MV-4-11 (cell line): ENCODE measurements at regions not wholly inside any gene's neighbourhood (a gene's known extent, or its start where the extent isn't known, plus 50 kb on each side); places are given as distances from the start of the nearest gene placed in this dataset.

Experiments
- DNase-seq: peaks from one replicate; lab custom pipeline; 2025; lab: John Stamatoyannopoulos, UW

- no peak for DNase-seq
Measured at GRCh38 chr4:52288212-52288855, 237.2 kb downstream of the SPATA18 start.

DNA sequence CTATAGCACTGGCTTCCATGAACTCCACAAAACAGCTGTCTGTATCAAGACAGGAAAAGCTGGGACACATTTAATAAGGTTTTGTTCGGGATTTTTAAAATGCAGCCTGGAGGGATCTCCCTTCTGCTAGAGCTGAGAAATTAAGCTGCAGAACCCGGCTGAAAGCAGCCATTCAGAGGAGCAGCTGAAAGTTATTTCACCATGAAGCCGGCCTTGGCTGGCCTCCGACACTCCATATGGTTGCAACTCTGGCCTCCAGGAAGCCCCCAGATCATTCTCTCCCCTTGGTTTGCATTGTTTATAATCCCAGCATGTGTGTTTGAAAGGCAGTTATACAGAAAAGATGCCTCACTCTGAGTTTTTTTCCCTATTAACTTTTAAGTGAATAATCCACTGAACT lies 239.4 kb downstream of the SPATA18 start:
- no peak for DNase-seq

GRCh38 chr4:52292245-52292644 lies 241.1 kb downstream of the SPATA18 start:
- DNase-seq = no peak

GRCh38 chr4:52296341-52296740 lies 245.2 kb downstream of the SPATA18 start:
- DNase-seq = no peak

- DNase-seq = no peak
Measured at GRCh38 chr4:52298444-52298843, 247.3 kb downstream of the SPATA18 start.

DNA sequence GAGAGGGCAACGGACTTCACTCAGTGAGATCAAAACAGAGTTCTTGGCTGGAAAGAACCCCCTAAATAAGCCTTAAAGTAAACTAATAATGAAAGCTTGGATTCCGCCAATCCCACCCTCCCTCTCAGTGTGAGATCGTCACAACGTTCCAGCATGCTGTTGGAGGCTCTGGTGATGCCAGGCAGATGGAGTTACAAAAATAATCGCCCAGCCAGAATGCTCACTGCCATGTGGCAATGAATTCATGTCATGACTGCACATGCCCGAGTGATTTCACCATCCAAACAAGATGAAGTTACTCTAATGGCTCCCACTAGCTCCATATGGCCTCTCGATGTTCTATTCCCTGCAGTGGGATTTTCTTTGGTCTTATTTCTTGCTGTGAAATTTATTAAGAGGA lies 248.0 kb downstream of the SPATA18 start:
- no peak for DNase-seq

DNA sequence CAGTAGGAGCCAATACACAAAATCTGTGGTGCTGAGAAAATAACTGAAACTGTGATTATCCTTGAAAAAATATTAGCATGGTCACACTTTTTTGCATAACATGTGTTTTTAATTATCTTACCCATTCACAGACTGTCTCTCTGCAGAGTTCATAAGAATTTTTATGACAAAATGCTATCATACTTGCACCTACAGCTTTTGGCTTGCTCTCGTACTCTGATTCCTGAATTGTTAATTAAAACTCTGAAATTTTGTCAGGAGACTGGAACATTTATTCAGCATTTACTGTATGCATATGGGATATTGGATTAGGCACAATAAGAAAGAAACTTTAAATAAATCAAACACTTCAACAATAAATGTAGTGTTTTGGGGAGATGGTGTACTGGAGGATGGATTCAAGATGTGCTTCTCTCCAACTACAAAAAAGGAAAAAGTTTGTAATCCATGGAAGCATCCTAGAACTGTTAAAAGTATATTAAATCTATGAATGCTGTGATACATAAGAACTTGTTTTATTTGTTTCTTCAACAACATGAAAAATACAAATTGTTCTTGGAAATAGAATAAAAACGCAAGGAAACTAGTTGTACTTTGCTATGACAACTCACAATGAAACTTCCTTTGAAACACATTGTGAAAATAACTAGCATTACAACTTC lies 260.5 kb downstream of the SPATA18 start:
- DNase-seq = no peak

- DNase-seq = no peak
Measured at GRCh38 chr4:52312722-52313121, 261.6 kb downstream of the SPATA18 start.

DNA sequence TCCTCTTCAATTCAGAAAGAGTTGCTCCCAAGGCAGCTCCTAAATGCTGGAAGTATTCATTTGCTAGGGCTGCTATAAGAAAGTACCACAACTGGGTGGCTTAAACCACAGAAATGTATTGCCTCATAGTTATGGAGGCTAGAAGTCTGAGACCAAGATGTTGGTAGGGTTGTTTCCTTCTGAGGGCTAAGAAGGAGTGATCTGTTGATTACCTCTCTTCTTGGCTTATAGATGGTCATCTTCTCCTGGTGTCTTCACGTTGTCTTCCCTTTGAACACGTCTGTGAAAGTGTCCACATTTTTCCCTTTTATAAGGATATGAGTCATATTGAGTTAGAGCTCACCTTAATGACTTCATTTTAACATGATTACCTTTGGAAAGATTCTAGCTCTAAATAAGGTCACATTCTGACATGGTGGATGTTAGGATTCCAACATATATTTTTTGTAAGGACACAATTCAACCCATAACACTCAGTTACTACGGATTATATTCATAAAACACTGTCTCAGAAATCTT lies 266.3 kb downstream of the SPATA18 start:
- DNase-seq = no peak

DNA sequence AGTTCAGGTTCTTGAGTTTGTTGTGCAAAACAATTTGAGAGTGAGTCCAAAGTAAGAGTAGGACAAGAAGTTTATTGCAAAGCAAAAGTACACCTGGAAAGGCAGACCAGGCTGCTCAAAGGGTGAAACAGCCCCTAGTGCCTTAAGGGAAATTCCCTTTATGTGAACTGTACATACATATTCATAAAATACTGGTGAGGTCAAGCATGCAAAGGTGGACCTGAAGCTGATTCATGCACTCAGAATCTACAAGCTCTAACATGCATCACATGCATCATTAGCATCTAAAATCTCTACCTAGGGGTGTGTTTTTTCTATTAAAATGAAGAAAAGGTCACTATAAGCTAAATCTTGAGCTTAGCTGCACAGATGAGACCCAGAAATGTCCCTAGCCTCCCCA lies 266.9 kb downstream of the SPATA18 start:
- no peak for DNase-seq

- DNase-seq = no peak
Measured at GRCh38 chr4:52329894-52330293, 278.8 kb downstream of the SPATA18 start.

DNA sequence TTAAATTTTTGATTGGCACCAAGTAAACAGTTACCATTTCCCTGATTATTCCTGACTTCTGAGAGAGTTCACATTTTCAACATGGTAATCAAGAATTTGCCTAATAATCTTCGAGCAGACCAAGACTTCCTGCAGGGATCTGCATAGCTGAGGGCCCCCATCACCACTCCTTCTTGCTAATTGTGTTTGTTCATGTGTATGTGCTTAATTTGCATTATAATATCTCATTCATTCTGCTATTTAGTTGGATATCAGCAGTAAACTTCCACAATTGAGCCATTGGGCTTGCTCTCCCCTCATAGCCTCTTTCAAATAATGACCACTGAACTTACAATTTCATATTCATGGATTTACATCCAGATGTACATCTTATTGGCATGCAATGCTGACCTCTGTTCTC lies 292.5 kb downstream of the SPATA18 start:
- no peak for DNase-seq

DNA sequence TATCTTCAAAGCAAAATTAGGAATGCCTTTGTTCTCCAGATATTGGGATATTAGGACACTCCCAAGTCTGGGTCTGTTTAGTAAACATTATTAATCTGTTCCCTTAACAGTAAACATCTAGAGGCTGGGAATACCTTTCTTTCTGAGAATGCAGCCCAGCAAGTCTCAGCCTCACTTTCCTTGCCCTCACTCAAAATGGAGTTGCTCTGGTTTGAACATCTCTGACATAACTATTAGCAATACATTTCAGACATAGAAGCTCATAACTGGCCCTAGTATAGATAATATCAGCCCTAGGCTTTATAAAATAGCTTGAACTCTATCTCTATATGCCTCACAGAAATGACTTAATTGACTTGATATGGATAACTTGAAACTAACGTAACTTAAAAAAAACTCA lies 299.8 kb downstream of the SPATA18 start:
- no peak for DNase-seq

DNA sequence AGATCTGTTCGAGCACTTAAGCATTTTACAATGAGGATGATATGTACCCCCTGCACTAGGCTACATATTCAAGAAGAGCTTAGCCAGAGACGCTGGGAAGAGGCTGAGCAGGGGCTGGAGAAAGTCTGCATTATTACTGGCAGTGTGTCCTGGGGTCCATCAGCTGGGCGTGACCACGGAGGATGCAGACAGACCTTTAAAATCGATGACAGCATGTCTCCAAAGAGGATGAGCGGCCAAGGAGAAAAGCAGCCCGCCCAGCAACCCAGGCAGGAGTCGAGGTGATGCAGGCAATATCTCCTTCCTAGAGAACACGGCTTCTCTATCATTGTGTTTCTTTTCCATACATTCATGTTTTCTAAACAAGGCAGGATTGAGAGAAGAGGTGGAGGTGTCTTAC lies 300.7 kb downstream of the USP46 start:
- DNase-seq = no peak

- peak; percentile 40 for DNase-seq
Measured at GRCh38 chr4:52358883-52359321, 300.2 kb downstream of the USP46 start.

DNA sequence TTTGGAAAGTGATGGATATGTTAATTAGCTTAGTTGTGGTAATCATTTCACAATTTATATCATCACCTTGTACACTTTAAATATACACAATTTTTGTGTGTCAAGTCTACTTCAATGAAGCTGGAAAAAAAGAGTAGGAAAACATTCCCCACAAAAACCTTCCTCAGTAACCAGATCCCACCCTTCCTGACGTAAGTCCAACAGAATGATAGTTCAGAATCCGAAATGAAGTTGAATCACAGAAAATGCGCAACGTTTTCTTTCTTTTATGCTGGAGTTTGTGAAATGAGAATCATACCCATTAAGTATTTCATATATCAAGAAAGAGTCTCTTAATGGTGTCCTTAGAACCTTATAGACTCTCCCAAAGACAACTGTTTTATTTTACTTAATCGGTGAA lies 292.9 kb downstream of the USP46 start:
- no peak for DNase-seq

GRCh38 chr4:52366621-52367020 lies 292.5 kb downstream of the USP46 start:
- DNase-seq = no peak

DNA sequence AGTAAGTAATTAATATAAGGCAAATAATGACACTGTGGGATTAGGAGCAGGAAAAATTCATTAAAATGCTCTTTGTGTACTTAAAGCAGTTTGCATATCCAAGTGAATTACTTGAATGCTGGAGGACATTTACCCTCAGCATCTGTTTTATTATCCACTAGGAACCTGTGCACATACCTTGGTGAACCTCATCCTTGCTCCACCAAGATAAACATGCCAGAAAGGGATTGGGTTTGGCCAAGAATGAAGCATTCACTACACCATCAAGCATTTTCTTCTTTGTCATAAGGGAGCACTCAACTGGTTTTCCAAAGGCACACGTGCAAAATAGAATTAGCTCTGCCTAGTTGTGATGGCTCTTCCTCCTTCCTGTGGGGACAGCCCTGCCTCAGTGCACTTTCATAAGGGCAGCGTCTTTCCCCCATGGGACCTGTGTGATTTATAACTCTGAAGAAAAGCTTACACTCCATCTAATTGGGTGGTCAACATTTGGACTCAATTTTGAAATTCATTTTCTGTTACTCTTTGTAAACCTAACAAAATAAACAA lies 291.7 kb downstream of the USP46 start:
- no peak for DNase-seq

GRCh38 chr4:52368895-52369294 lies 290.2 kb downstream of the USP46 start:
- DNase-seq = no peak

DNA sequence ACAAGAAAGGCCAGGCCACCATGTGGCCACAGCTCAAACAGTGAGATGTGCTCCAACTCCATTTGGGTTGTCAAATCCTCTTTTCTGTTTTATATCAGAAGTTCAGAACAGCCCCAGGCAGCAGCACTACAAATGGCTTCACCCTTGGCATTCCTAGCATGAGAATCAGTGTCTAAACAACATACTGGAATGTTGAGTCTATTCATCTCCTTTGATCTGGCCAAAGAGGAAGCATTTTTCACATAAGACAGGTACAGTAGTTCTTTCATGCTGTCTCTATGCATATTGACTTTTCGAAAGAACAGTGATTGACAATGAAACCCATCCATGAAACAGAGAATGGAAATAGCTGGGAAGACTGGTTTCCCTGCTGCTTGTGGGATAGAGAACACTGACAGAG lies 289.5 kb downstream of the USP46 start:
- no peak for DNase-seq

GRCh38 chr4:52370576-52370975 lies 288.5 kb downstream of the USP46 start:
- DNase-seq = peak; percentile 78

DNA sequence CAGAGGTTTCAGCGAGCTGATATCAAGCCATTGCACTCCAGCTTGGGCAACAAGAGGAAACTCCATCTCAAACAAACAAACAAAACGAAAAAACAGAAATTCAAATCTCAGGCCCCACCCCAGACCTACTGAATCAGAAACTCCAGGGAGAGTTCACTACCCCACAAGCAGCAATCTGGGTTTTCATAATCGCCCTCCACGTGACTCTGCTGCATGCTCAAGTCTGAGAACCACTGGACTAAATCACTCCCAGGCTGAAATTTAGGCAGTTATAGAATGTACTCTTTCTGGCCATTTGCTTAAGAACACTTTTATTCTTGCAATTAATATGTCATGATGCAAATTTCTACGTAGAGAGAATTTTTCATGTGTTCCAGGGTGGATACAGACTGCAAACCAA lies 287.3 kb downstream of the USP46 start:
- DNase-seq = no peak

DNA sequence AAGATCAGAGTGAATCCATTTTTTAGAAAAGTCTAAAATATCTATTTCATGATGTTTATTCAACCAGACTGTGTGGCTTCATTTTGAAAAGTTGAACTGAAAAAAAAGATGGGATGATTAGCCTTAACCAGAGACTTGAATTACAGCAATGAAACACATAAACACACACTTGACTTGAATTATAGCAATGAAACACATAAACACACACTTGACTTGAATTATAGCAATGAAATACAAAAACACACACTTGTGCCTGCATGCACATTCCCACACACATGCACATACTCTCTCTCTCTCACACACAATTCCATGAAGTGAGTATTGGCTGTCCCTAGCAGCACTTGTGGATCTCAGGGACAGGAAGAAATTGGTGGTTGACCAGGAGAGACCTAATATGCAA lies 286.8 kb downstream of the USP46 start:
- DNase-seq = no peak

DNA sequence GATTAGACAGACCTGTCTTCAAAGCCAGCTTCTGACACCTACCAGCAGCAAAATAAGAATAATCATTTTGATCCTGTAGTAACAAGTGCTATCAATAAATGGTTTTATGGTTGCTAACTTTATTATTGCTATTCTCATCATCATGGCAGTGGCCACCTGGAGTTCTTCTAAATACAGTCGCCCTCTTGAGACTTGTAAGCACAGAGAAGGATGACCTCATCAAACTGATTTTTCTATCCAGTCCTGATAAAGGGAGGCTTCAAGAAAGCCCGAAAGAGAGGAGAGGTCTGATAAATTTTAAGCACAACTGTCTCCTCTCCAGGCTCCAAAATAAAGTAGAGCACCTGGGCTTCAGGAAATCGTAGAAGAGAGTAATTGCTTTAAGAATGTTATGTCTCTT lies 286.4 kb downstream of the USP46 start:
- no peak for DNase-seq
